Heart right ventricle (tissue), 16 donors: ENCODE measurements at regions not wholly inside any gene's neighbourhood (a gene's known extent, or its start where the extent isn't known, plus 50 kb on each side); places are given as distances from the start of the nearest gene placed in this dataset.

Source experiments
- ATAC-seq, 8 donors: fragments of 200-7000 bp; cut with Tn5 transposase; one replicate each; pipeline ENCODE4 v1.9.1; 2020; ENCODE audit warnings: mild to moderate bottlenecking in 8 of 8, moderate library complexity in 8 of 8, moderate number of reproducible peaks in 1 of 8
- DNase-seq, 2 donors: peaks; one replicate each; pipeline ENCODE4 v3.0.0-alpha.2; 2020
- H3K27ac ChIP-seq, 10 donors: fragments of 200-600 bp; sonication (generic) in 2 of 10; one replicate each; pipeline versions ENCODE4 v1.5.0 to v1.8.0; 2020 to 2022; ENCODE audit warnings: mild to moderate bottlenecking in 3 of 10
- H3K27me3 ChIP-seq, 7 donors: fragments of 200-600 bp; one replicate each; pipeline ENCODE4 v1.8.0; 2021 to 2022; ENCODE audit warnings: mild to moderate bottlenecking in 2 of 7
- H3K36me3 ChIP-seq, 9 donors: fragments of 200-600 bp; sonication (generic) in 1 of 9; one replicate each; pipeline versions ENCODE4 v1.5.0 to v1.8.0; 2020 to 2022; ENCODE audit warnings: mild to moderate bottlenecking in 2 of 9
- H3K4me1 ChIP-seq, 9 donors: fragments of 200-600 bp; sonication (generic) in 1 of 9; one replicate each; pipeline versions ENCODE4 v1.5.0 to v1.8.0; 2020 to 2022; ENCODE audit warnings: mild to moderate bottlenecking in 4 of 9
- H3K4me3 ChIP-seq, 10 donors: fragments of 200-600 bp; sonication (generic) in 2 of 10; one replicate each; pipeline versions ENCODE4 v1.5.0 to v1.8.0; 2020 to 2022; ENCODE audit warnings: mild to moderate bottlenecking in 7 of 10, moderate library complexity in 2 of 10
- H3K9me3 ChIP-seq, 11 donors: fragments of 200-600 bp in 10 of 11; sonication (generic) in 2 of 11; one replicate each; pipeline versions ENCODE4 v1.5.0 to v1.8.0; 2013 to 2022; ENCODE audit warnings: mild to moderate bottlenecking in 2 of 11, control low read depth in 1 of 11, moderate library complexity in 1 of 11
- WGBS, 2 donors: extraction: QIAGEN DNeasy Blood & Tissue Kit; methylation state at CpG; one replicate each; pipeline ENCODE4 v1.1.7; 2013; ENCODE audit warnings: inconsistent platforms in 1 of 2; 5-methylcytosine and 5-hydroxymethylcytosine counted together
- intact Hi-C, 10 donors: fragments of 100-400 bp; cut with DNase I; formaldehyde crosslinking; loops; one replicate each; pipeline versions ENCODE4 v1.11.1 to v1.14.2; 2022
- TF ChIP-seq, protein P1 (sequence below), 9 donors: fragments of 200-600 bp; sonication (generic) in 2 of 9; IDR thresholded peaks; one replicate each; pipeline versions ENCODE4 v1.5.0 to v1.8.0; 2021 to 2022; ENCODE audit warnings: antibody characterized with exemption in 9 of 9, mild to moderate bottlenecking in 5 of 9, moderate library complexity in 1 of 9
- donor health status: Arrhythmogenic right ventricular cardiomyopathy.
- donor health status: ischemic (EF 13 %, LVEDD 7.1; RV severe dilation, severe dysfunction).
- donor health status: healthy with polysubstance abuse.
- donor health status: DM: no; HTN: yes; CAD: no.
- donor health status: DM: no; HTN: no; CAD: no.
- donor health status: ischemic (EF 25% LVEDD 6.9; RV normal size, moderate dysfunction).
- donor health status: ischemic (EF 25% LVEDD 5.7; RV mildly dilated, moderate dysfunction).
- donor health status: healthy.
- donor health status: DM: yes; HTN: yes; CAD: no.
- donor health status: Ischemic cardiomyopathy.
- donor health status: ischemic (EF 35%, LVEDD 5.7; RV mildly dilated, moderate dysfunction).
- donor health status: nonischemic (EF 11% LVEDD 7.7; RV severe dilation, severe dysfunction).
- donor health status: DM: yes; HTN: yes; CAD: no.
- donor health status: PGD.
- donor health status: ischemic (EF 29% LVEDD 5.4; RV normal size, mild dysfunction).
- donor health status: nonischemic (EF 23%, LVEDD 6.1; RV moderate dilation, normal function).

DNA sequence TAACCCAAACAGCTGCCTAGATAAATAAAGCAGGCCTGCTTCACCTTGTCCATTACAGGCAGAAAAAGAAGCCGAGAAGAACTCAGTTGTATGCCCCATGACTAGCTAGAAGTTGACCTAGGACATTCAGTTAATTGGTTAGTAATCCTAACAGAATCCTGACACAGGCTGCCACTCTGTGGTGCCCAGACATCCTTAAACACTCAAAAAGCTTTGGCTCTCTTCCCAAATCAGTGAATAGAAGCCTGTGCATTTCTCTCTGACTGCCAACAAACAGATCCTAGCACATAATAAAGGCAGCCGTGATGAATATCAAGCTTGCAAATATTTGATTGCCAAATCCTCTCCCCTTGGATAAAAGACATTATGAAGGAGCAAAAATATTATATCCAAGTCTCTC, 519.1 kb upstream of the EYS start:
- Histone ChIP-seq H3K4me3 (no peak overlapping the region), H3K27ac (peak overlapping the region in 3 of 10 donors; percentile 4 to 49 (median 43)), H3K27me3 (no peaks in the 10 kb centered on the region), H3K9me3 (no peaks in the 10 kb centered on the region), H3K36me3 (no peaks in the 10 kb centered on the region), H3K4me1 (no peaks in the 10 kb centered on the region)
- TF ChIP-seq, protein P1, sequence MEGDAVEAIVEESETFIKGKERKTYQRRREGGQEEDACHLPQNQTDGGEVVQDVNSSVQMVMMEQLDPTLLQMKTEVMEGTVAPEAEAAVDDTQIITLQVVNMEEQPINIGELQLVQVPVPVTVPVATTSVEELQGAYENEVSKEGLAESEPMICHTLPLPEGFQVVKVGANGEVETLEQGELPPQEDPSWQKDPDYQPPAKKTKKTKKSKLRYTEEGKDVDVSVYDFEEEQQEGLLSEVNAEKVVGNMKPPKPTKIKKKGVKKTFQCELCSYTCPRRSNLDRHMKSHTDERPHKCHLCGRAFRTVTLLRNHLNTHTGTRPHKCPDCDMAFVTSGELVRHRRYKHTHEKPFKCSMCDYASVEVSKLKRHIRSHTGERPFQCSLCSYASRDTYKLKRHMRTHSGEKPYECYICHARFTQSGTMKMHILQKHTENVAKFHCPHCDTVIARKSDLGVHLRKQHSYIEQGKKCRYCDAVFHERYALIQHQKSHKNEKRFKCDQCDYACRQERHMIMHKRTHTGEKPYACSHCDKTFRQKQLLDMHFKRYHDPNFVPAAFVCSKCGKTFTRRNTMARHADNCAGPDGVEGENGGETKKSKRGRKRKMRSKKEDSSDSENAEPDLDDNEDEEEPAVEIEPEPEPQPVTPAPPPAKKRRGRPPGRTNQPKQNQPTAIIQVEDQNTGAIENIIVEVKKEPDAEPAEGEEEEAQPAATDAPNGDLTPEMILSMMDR (IDR thresholded peaks at IDR 0.05) = no peak
- no peak for DNase-seq
- ATAC-seq = peak in 5 of 8 donors; percentile 39 to 79 (median 62)
- 29 to 45% methylated on average over 2 of the region's 2 CpGs for WGBS, 2 donors
- intact Hi-C loops = no loop called here

GRCh38 chr6:66210964-66211363, 503.9 kb upstream of the EYS start:
- H3K27ac ChIP-seq = no peak overlapping the region
- WGBS, 2 donors = 61 to 70% methylated on average over 3 of the region's 3 CpGs
- TF ChIP-seq, protein P1 (IDR thresholded peaks at IDR 0.05) = no peak
- peaks cover 0 to 50% (median 6%) of the 10 kb centered on the region in 11 donors for H3K9me3 ChIP-seq
- no peaks in the 10 kb centered on the region for H3K36me3 ChIP-seq
- no peaks in the 10 kb centered on the region for H3K27me3 ChIP-seq
- no peaks in the 10 kb centered on the region for H3K4me1 ChIP-seq
- no peak overlapping the region for H3K4me3 ChIP-seq
- intact Hi-C loops = no loop called here
- ATAC-seq = no peak
- DNase-seq = no peak

DNA sequence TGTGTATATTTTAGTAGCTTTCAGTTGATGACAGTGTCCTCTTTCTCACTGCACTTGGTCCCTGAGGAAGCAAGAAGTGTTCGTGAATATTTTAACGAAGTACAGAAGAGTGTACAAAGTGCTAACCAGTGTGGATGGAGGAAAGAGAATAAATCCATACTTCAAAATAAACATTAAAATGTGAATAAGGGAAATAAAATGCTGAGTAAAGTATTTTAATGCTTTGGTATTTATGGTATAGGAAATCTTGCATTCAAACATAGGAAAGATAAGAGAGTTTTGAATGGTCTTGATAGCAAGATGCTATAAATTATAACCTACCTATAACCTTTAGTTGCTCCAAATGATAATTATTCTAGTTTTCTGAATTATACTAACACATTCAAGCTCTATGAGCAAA, 493.4 kb upstream of the EYS start:
- DNase-seq (no peak), ATAC-seq (no peak)
- TF ChIP-seq, protein P1 (IDR thresholded peaks at IDR 0.05) = no peak
- H3K4me3 ChIP-seq = no peak overlapping the region
- peaks cover 0 to 9% (median 0%) of the 10 kb centered on the region in 11 donors for H3K9me3 ChIP-seq
- H3K4me1 ChIP-seq = no peaks in the 10 kb centered on the region
- no peaks in the 10 kb centered on the region for H3K27me3 ChIP-seq
- intact Hi-C loops = no loop called here
- 89 to 91% methylated on average over 2 of the region's 2 CpGs for WGBS, 2 donors
- no peaks in the 10 kb centered on the region for H3K36me3 ChIP-seq
- no peak overlapping the region for H3K27ac ChIP-seq

DNA sequence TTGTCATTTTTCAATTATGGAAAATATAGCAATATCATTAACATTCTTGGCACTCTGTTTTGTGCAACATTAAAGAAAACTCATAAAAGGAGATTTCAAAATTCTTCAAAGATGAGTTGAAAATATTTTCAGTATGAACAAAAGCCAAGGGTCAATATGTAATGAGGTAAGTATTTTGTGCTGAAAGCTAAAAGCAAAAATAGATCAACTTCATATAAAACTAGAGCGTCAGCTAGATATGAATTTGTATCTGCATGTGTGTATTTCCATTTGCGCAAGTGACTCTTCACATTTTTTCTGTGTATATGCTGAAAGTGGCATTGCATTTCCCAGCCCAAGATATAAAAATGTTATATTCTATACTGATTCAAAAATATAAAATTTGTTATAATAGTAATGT, 492.1 kb upstream of the EYS start:
- Histone ChIP-seq H3K27me3 (no peaks in the 10 kb centered on the region), H3K4me3 (no peak overlapping the region), H3K36me3 (no peaks in the 10 kb centered on the region), H3K4me1 (no peaks in the 10 kb centered on the region), H3K9me3 (peaks cover 0 to 9% (median 0%) of the 10 kb centered on the region in 11 donors), H3K27ac (no peak overlapping the region)
- intact Hi-C loops = no loop called here
- TF ChIP-seq, protein P1 (IDR thresholded peaks at IDR 0.05) = no peak
- ATAC-seq = no peak
- 90 to 94% methylated on average over 2 of the region's 2 CpGs for WGBS, 2 donors
- DNase-seq = no peak
